Psoas muscle (tissue), 7 donors: ENCODE measurements at regions not wholly inside any gene's neighbourhood (a gene's known extent, or its start where the extent isn't known, plus 50 kb on each side); places are given as distances from the start of the nearest gene placed in this dataset.
A peak's percentile ranks its signal among the peaks of the same experiment; 100 is the strongest.

Source experiments
- ATAC-seq, 4 donors: fragments of 200-7000 bp; cut with Tn5 transposase; one replicate each; pipeline ENCODE4 v1.9.1; 2020; ENCODE audit warnings: moderate library complexity in 3 of 4, mild to moderate bottlenecking in 2 of 4
- DNase-seq, 2 donors: peaks; one replicate each; pipeline ENCODE4 v3.0.0-alpha.2; 2020
- H3K27ac ChIP-seq: fragments of 200-600 bp; one replicate; pipeline ENCODE4 v1.8.0; 2022
- H3K27me3 ChIP-seq, 3 donors: fragments of 200-600 bp in 1 of 3; one replicate each; pipeline versions ENCODE4 v1.6.1 to v1.8.0; 2013 to 2022; ENCODE audit warnings: low read length in 2 of 3, mild to moderate bottlenecking in 2 of 3, moderate library complexity in 1 of 3; ENCODE audit not compliant: insufficient read depth in 3 of 3
- H3K36me3 ChIP-seq, 2 donors: fragments of 200-600 bp in 1 of 2; one replicate each; pipeline versions ENCODE4 v1.6.1 to v1.8.0; 2013 to 2022; ENCODE audit warnings: low read depth in 1 of 2, mild to moderate bottlenecking in 1 of 2, moderate library complexity in 1 of 2; ENCODE audit not compliant: insufficient read depth in 1 of 2
- H3K4me1 ChIP-seq: fragments of 200-600 bp; one replicate; pipeline ENCODE4 v1.8.0; 2022
- H3K4me3 ChIP-seq: fragments of 200-600 bp; one replicate; pipeline ENCODE4 v1.8.0; 2022; ENCODE audit warnings: mild to moderate bottlenecking
- H3K9me3 ChIP-seq: fragments of 200-600 bp; one replicate; pipeline ENCODE4 v1.8.0; 2022
- WGBS, 3 donors: extraction: QIAGEN DNeasy Blood & Tissue Kit; methylation state at CpG; one replicate each; pipeline versions ENCODE4 v1.1.6 to v1.1.7; 2013; 5-methylcytosine and 5-hydroxymethylcytosine counted together
- intact Hi-C, 2 donors: fragments of 100-400 bp; cut with DNase I; formaldehyde crosslinking; loops; one replicate each; pipeline versions ENCODE4 v1.11.0 to v1.14.2; 2022
- TF ChIP-seq, protein P1 (sequence below): fragments of 200-600 bp; IDR thresholded peaks from one replicate; pipeline ENCODE4 v1.8.0; 2022; ENCODE audit warnings: antibody characterized with exemption
- donor health status: healthy with polysubstance abuse.
- donor health status: DM: no; HTN: no; CAD: no; lungs with moderate emphysema.
- donor health status: Bipolar disorder and iron deficiency.
- donor health status: healthy.
- donor health status: DM: yes; HTN: yes; CAD: no.
- donor health status: DM: no; HTN: no; CAD: no.
- donor health status: DM: yes; HTN: yes; CAD: no.

DNA sequence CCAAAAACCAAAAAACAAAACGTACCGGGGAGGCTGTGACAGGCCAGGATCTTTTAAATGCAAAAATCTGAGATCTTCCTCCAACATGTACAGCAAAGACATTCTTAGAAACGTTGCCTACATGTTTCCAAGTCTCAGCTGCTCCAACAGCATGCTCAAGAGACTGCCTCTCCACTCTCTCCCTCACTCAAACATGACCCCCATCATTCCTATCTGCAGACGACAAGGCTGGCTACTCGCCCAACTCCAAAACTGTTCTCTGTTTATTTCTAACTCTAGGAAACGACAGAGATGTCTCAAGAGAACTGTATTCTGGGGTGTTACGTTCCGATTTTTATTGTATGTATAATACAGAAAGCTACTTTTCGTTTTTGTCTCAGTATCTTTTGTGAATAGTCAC is 57.5 kb upstream of the TMCC3 start:
- WGBS, 3 donors, result 26 to 38% (median 28%) methylated on average over 9 of the region's 9 CpGs
- Histone ChIP-seq H3K9me3 (no peaks in the 10 kb centered on the region), H3K4me3 (no peak overlapping the region), H3K4me1 (peaks cover 22% of the 10 kb centered on the region), H3K27me3 (no peaks in the 10 kb centered on the region), H3K27ac (no peak overlapping the region), H3K36me3 (no peaks in the 10 kb centered on the region)
- DNase-seq (peak; percentile 46 to 66), ATAC-seq (peak in 1 of 4 donors; percentile 43)
- TF ChIP-seq, protein P1, sequence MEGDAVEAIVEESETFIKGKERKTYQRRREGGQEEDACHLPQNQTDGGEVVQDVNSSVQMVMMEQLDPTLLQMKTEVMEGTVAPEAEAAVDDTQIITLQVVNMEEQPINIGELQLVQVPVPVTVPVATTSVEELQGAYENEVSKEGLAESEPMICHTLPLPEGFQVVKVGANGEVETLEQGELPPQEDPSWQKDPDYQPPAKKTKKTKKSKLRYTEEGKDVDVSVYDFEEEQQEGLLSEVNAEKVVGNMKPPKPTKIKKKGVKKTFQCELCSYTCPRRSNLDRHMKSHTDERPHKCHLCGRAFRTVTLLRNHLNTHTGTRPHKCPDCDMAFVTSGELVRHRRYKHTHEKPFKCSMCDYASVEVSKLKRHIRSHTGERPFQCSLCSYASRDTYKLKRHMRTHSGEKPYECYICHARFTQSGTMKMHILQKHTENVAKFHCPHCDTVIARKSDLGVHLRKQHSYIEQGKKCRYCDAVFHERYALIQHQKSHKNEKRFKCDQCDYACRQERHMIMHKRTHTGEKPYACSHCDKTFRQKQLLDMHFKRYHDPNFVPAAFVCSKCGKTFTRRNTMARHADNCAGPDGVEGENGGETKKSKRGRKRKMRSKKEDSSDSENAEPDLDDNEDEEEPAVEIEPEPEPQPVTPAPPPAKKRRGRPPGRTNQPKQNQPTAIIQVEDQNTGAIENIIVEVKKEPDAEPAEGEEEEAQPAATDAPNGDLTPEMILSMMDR, result no peak
- intact Hi-C loops, result no loop called here

- ATAC-seq (no peak), DNase-seq (no peak)
- intact Hi-C loops, result no loop called here
- H3K4me1 ChIP-seq, result peaks cover 19% of the 10 kb centered on the region
- WGBS, 3 donors, result 54 to 59% (median 55%) methylated on average over 3 of the region's 3 CpGs
- no peaks in the 10 kb centered on the region for H3K27me3 ChIP-seq
- H3K36me3 ChIP-seq, result no peaks in the 10 kb centered on the region
- H3K27ac ChIP-seq, result no peak overlapping the region
- no peak overlapping the region for H3K4me3 ChIP-seq
- TF ChIP-seq, protein P1, result no peak
- no peaks in the 10 kb centered on the region for H3K9me3 ChIP-seq
Observed at GRCh38 chr12:94707036-94707435, 56.7 kb upstream of the TMCC3 start.

DNA sequence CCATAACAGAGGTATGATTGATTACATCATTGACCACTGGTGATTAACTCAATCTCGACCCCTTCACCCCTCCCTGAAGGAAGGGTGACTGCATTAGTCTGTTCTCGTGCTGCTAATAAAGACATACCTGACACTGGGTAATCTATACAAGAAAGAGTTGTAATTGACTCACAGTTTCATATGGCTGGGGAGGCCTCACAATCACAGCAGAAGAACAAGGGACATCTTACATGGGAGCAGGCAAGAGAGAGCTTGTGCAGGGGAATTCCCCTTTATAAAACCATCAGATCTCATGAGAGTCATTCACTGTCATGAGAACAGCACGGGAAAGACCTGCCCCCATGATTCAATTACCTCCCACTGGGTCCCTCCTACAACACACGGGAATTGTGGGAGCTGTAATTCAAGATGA is 55.9 kb upstream of the TMCC3 start:
- DNase-seq (no peak), ATAC-seq (no peak)
- no peak overlapping the region for H3K4me3 ChIP-seq
- H3K4me1 ChIP-seq, result peaks cover 19% of the 10 kb centered on the region
- intact Hi-C loops, result no loop called here
- TF ChIP-seq, protein P1, result no peak
- WGBS, 3 donors, result 45 to 52% (median 51%) methylated on average over 4 of the region's 4 CpGs
- no peaks in the 10 kb centered on the region for H3K27me3 ChIP-seq
- no peak overlapping the region for H3K27ac ChIP-seq
- no peaks in the 10 kb centered on the region for H3K9me3 ChIP-seq
- no peaks in the 10 kb centered on the region for H3K36me3 ChIP-seq

GRCh38 chr12:94705676-94706075 is 55.3 kb upstream of the TMCC3 start:
- H3K36me3 ChIP-seq, result no peaks in the 10 kb centered on the region
- no peaks in the 10 kb centered on the region for H3K9me3 ChIP-seq
- DNase-seq (no peak), ATAC-seq (no peak)
- TF ChIP-seq, protein P1, result no peak
- H3K4me3 ChIP-seq, result no peak overlapping the region
- no peak overlapping the region for H3K27ac ChIP-seq
- peaks cover 19% of the 10 kb centered on the region for H3K4me1 ChIP-seq
- intact Hi-C loops, result no loop called here
- WGBS, 3 donors, result 95 to 96% (median 95%) methylated on average over 4 of the region's 4 CpGs
- no peaks in the 10 kb centered on the region for H3K27me3 ChIP-seq
